Transverse colon (tissue), 3 donors: ENCODE measurements at regions not wholly inside any gene's neighbourhood (a gene's known extent, or its start where the extent isn't known, plus 50 kb on each side); places are given as distances from the start of the nearest gene placed in this dataset.

Experiments used
- CTCF ChIP-seq, 5 experiments: fragments of 200-600 bp in 3 of 5; fragments of 450-650 bp in 2 of 5; sonication (generic) in 3 of 5; IDR thresholded peaks; 1 replicate in 2 of 5; 2 replicates in 3 of 5; pipeline ENCODE4 v1.5.1; 2016 to 2017; ENCODE audit warnings: antibody characterized with exemption in 5 of 5, inconsistent platforms in 3 of 5, mild to moderate bottlenecking in 2 of 5, moderate library complexity in 1 of 5
- POLR2A ChIP-seq: fragments of 450-650 bp; IDR thresholded peaks from one replicate; pipeline ENCODE4 v1.6.1; 2016; ENCODE audit warnings: antibody characterized with exemption, mild to moderate bottlenecking, moderate library complexity

- TF ChIP-seq POLR2A (no peak), CTCF (IDR thresholded peaks at IDR 0.05) (no peak)
Measured at GRCh38 chr5:143513720-143514119, 110.2 kb upstream of the NR3C1 start.
